Ammon's horn (tissue), 1 donor: ENCODE measurements at regions not wholly inside any gene's neighbourhood (a gene's known extent, or its start where the extent isn't known, plus 50 kb on each side); places are given as distances from the start of the nearest gene placed in this dataset.
A peak's percentile ranks its signal among the peaks of the same experiment; 100 is the strongest.

Experiments used
- DNase-seq: peaks from one replicate; pipeline ENCODE4 v3.0.0-alpha.2; 2016; ENCODE audit warnings: low spot score

DNA sequence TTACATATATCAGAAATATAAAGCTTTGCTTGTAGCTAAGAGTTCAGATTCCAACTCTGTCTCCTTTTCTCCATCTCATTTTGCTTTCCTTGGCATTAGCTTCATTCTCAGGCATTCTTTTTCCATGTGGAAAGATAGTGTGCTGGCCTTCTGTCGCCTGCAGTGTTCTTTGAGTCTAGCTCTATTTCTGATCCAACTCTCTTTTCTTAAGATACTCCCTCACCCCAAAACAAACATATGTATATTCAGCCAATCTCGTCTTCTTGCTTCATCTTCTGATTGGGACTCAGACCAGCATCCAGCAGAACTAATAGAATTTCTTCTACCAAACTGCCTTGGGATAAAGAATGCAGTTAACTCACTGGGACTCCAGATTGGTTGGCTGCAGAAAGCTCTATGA lies 532.2 kb downstream of the MID1IP1 start:
- no peak for DNase-seq

DNA sequence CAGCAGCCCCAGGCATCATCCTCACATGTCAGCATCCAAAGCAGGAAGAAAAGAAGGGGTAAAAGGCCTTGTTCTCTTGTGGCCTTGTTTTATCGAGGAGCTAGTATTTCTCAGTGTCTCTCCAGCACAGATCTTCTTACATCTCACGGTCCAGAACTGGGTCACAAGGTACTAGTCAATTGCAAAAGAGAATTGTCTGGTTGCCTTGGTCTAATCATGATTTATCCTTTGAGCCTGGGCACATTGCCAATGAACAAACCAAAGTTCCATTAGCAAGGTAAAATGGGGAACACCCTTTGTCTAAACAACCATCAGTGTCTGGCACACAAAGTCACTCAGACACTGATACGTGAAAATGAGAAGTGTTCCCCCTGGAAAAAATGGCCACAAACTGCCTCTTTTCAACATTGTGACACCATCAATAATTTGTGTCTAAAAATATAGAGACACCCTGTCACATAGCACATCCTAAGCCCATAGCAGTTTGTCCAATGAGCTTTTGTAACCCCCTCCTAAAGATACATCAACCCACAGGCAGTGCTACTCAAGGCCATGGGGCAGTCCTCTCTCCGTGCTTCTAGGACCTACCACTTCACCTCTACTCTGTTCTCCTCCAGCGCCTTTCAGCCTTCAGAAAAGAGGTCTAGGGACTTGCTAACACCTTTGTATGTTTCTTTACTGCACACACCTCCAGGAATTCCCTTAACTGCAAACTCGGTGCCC lies 534.4 kb downstream of the MID1IP1 start:
- no peak for DNase-seq

DNA sequence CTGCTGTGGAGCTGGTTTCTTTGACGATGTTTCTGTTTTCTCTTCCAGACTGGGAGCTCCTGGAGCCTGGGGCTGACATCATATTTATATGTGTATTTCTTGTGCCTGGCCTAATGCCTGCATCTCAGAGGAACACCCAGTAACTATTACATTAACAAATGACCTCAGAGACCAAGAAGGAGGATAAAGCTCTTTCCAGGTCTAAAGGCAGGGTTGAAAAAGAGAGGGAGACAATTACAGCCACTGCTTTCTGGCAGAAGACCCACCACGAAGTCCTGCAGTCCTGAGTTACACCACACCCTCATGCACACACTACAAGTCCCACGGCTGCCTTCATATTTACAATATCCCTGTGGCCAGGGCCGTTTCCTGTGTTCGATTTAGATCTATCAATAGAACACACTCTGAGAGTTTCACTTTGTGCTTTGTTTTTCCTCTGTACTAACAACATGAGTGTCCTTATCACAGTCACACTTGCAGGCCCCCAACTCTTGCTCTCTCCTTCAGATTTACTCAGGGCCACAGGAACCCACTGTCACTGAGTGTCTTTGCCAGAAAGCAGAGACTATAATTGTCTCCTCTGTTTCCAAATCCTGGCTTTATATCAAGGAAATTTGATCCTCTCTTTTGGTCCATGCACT lies 535.5 kb downstream of the MID1IP1 start:
- no peak for DNase-seq

DNA sequence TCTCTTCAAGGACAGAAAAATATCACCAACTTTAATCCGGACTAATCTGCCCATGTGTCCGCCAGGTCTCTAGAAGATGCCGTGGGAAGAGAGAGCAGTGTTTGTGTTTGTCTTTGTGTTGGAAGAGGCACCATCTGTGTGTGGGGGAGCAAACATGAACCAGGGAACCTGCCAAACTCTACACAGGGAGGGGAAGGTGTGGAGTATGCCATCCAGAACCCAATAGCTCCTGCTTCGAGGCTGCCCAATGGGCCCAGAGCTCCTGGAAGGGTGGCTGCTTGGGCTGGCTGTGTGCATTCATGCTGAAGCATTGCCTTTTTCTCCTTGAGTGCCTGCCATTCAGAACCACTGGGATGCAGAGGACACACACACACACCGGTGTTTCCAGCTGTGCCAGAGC lies 536.2 kb downstream of the MID1IP1 start:
- DNase-seq, result peak; percentile 10

- no peak for DNase-seq
Observed at GRCh38 chrX:39338583-39338982, 537.3 kb downstream of the MID1IP1 start.

GRCh38 chrX:39356119-39356807 lies 555.0 kb downstream of the MID1IP1 start:
- no peak for DNase-seq

GRCh38 chrX:39360101-39360500 lies 558.8 kb downstream of the MID1IP1 start:
- no peak for DNase-seq

GRCh38 chrX:39361736-39362135 lies 560.5 kb downstream of the MID1IP1 start:
- DNase-seq, result peak; percentile 73

- no peak for DNase-seq
Observed at GRCh38 chrX:39367416-39367815, 566.2 kb downstream of the MID1IP1 start.

DNA sequence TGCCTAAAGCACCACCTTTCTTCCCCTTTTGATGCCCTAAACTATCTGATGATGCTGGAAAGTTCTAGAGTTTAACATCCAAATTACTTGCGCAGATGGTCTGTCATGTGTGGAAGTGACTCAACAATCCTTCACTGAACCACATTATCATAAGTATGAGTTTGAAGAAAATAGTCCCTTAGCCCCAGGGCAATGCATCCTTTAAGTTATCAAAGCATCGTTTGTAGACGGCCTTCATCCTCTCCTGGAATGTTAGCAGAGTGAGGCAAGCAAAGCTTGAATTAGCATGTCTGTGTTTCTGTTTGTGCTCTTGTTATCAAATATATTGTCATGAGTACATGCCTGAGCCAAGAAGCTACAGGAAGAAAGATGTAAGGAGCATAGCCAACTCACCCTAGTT lies 570.9 kb downstream of the MID1IP1 start:
- DNase-seq, result no peak

DNA sequence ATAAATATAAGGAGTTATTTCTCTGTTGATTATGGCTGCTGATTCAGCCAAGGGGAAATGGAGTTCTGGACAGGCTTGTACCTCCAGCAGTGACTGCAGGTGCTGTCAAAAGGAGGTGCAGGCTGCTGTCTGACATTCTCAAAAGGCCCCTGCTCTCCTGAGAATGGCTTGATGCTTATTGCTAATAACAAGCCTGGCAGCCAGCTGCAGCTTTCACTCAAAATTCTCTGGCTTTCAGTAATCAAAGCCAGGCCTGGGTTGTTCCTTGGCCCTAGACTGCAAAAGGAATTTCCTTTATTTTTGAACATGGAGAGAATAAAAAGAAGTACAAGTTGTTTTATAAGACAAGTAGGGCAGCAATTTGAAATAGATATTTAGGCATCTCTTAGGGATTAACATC lies 575.9 kb downstream of the MID1IP1 start:
- DNase-seq, result no peak

- DNase-seq, result no peak
Observed at GRCh38 chrX:39377773-39378172, 576.5 kb downstream of the MID1IP1 start.

DNA sequence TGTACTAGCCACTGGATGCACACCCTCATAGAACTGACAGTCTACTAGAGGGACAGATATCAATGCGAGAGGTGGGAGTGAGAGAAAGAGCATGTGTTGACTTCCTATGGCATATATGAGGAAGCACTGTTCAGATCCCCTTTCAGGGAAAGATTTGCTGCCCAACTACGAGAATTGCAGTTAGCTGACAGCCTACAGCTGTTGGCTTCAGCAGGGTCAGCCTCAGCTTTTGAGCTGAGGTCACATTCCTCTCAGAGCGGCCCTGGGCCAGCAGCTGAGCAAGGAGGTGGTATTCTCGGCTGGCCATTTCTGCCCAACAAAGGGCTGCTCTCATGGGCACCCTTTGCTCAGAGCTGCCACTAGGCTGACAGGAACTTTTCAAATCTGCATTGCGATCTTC lies 580.2 kb downstream of the MID1IP1 start:
- DNase-seq, result no peak

- DNase-seq, result no peak
Observed at GRCh38 chrX:39384996-39385395, 583.7 kb downstream of the MID1IP1 start.

DNA sequence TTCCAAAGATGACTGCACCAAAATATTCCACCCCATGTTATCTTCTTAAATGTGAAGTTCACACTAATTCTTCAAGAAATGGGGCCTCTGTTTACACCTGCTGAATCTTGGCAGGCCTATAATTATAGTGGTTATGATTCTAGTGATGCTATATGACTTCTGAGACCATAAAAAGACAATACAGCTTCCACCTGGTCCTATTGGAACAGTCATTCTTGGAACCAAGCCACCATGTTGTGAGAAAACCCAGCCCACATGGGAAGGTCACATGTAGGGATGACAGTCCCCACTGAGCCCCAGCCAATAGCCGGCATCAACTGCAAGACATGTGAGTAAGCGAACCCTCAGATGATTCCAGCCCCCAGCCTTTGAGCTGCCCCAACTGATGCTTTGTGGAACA lies 587.5 kb downstream of the MID1IP1 start:
- no peak for DNase-seq

DNA sequence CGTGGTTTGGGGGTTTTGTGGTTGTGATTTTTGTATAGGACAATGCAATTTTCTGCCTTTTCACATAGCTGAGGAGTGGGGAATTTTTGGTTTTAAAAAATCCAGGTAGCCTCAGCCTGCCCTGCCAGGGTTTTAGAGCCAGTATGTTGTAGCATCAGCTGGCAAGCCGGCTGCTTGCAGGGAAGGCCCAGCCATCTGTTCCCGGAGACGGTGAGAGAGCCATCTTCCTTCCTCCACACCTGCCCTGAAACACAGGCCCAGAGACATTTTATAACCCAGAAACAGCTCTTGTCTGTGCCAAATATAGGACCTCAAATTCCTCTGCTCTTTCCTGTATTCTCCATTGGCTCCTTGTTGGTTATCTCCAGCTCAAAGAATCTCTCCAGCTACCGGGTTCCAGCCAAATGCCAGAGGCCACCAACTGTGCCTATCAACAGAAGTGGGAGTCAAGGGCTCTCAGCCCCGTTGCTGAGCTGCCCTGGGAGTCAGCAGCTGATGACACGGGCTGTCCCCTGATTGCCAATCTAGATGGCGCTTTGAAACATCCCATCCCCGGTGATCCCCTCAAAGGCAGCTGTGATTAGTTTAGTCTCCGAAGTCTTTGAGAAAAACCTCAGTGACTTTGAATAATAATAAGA lies 595.2 kb downstream of the MID1IP1 start:
- DNase-seq, result no peak

DNA sequence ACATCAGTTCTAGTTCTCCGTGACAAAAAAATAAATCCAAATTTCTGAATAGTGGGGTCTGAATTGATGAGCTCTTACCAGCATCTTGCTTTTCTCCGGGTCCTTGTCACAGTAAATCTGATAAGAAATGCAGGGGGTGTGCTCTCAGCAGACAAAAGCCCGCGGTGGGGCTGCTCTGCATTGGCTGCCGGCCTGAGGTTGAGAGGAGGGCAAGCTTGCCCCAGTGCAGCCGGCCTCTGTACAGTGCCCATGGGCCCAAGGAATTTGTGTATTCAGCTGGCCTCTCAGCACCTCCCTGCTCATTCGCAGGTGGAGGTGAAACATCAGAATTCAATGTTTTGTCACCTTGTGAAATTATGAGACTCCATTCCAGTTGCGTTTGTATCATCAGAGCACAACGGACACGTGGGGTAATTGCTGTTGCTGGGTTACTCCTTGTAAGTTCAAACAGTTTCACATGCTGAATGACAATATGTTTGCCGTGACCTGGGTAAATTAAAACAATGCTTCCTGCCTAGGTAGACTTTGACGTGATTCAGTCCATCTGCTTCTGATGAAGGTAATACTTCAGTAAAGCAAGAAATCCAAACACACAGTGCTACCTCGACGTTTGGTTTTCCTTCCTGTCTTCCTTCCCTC lies 596.4 kb downstream of the MID1IP1 start:
- DNase-seq, result no peak

DNA sequence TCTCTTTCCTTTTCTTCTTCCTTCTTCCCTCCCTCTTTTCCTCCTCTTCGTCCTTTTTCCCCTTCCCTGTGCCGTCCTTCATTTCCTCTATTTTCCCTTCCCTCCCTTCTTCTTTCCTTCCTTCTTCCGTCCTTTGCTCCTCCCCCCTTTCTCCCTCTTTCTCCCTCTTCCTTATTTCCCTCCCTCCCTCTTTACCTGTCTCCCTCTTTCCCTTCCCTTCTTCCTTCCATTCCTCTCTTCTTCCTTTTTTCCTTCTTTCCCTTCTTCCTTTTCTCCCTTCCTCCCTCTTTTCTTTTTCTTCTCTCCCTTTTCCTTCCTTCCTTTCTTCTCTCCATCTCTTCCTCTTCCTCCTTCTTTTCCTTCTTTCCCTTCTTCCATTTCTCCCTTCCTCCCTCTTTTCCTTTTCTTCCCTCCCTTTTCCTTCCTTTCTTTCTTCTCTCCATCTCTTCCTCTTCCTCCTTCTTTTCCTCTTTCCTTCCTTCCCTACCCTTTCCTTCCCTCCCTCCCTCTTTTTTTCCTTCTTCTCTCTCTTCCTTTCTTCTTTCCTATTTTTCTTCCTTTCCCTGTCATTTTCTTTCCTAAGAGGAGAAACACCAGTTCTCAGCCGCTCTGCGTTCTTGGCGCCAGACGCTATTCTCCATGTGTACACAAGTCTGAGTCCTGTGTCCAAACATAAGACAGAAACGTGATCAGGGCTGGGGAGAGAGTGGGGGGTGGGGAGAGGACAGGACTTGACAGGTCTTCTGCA lies 597.1 kb downstream of the MID1IP1 start:
- DNase-seq, result no peak

GRCh38 chrX:39398963-39399261 lies 597.7 kb downstream of the MID1IP1 start:
- DNase-seq, result peak; percentile 10

DNA sequence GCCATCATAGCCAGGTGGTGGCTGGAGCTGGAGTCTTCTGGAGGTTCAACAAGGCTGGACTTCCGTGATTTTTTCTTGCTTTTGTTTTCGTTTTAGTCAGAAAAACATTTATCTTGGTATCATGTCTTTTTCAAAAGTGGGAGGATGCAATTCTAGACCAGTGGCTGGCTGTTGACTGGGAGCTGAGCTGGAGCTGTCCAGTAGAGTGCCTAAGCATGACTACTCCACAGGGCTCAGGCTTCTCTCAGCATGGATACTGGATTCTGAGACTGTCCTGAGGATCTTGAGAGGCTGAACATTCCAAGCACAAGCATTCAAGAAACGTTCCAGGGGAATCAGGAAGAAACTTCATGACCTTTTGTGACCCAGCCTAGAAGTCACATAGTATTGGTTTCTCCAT lies 598.1 kb downstream of the MID1IP1 start:
- DNase-seq, result no peak

- DNase-seq, result no peak
Observed at GRCh38 chrX:39401483-39402110, 600.3 kb downstream of the MID1IP1 start.
